ENCODE measurements at regions not wholly inside any gene's neighbourhood (a gene's known extent, or its start where the extent isn't known, plus 50 kb on each side); places are given as distances from the start of the nearest gene placed in this dataset.

- no peak for ATAC-seq (ENCODE audit: low read depth)
- no peaks in the 10 kb centered on the region for H3K4me1 ChIP-seq (ENCODE audit: control insufficient read depth in 2 of 2, insufficient read depth in 2 of 2, low read length in 2 of 2)
- H3K36me3 ChIP-seq (replicated peaks in 1 of 2; ENCODE audit: control extremely low read depth in 1 of 2, control insufficient read depth in 1 of 2, extremely low read depth in 1 of 2, insufficient read depth in 2 of 2, low read length in 1 of 2), result no peaks in the 10 kb centered on the region
- no peak overlapping the region for H3K27ac ChIP-seq (ENCODE audit: low read length in 2 of 2)
- CTCF ChIA-PET, result interaction anchor here (1.0 to 1.2 kb wide), 2 partner anchors 11 to 15 kb away, joined by 3 read pairs; no protein-coding TSS in a partner anchor
- intact Hi-C loops (cut with micrococcal nuclease), result no loop called here
- no peak overlapping the region for H3K4me3 ChIP-seq (ENCODE audit: control extremely low read depth in 1 of 5, extremely low read depth in 1 of 5, insufficient read depth in 1 of 5, low read depth in 2 of 5, low read length in 4 of 5)
- Mint-ChIP-seq H3K27ac (no peak overlapping the region), H3K27me3 (peaks cover 8% of the 10 kb centered on the region), H3K4me1 (no peaks in the 10 kb centered on the region), H3K4me3 (no peak overlapping the region), H3K9me3 (ENCODE audit: insufficient read depth) (no peaks in the 10 kb centered on the region)
- no peaks in the 10 kb centered on the region for H3K27me3 ChIP-seq (replicated peaks in 1 of 4; ENCODE audit: control extremely low read depth in 1 of 4, control insufficient read depth in 3 of 4, insufficient read depth in 4 of 4, low read length in 3 of 4)
- no peaks in the 10 kb centered on the region for H3K79me2 ChIP-seq (ENCODE audit: control insufficient read depth, insufficient read depth, low read length)
- DNase-seq, result no peak
- POLR2A ChIA-PET, result no interaction called here
- H2AFZ ChIP-seq (ENCODE audit: insufficient read depth, low read depth, low read length, poor library complexity, severe bottlenecking), result no peak overlapping the region
- TF ChIP-seq EZH2 (IDR thresholded peaks at IDR 0.05; ENCODE audit: borderline replicate concordance, insufficient read depth, low read depth, low read length, poor library complexity, severe bottlenecking) (no peak), CTCF (IDR thresholded peaks at IDR 0.05) (no peak)
- no peak overlapping the region for H3K4me2 ChIP-seq (replicated peaks; ENCODE audit: low read depth, low read length, poor library complexity, severe bottlenecking)
- H3K9me3 ChIP-seq (ENCODE audit: control extremely low read depth in 1 of 3, control insufficient read depth in 2 of 3, insufficient read depth in 1 of 3, low read length in 2 of 3), result no peaks in the 10 kb centered on the region
- no peak overlapping the region for H3K9ac ChIP-seq (ENCODE audit: low read length)
- no peaks in the 10 kb centered on the region for H4K20me1 ChIP-seq (ENCODE audit: control insufficient read depth, insufficient read depth, low read length, poor library complexity, severe bottlenecking)
- WGBS (ENCODE audit: insufficient coverage), result 100% methylated on average over 1 of the region's 1 CpG
These were observed 285.6 kb upstream of the TPM1 start for GRCh38 chr15:62756995-62757360.

GRCh38 chr15:62757535-62757934, 285.0 kb upstream of the TPM1 start:
- CTCF ChIA-PET, result no interaction called here
- Histone ChIP-seq H3K27ac (ENCODE audit: low read length in 2 of 2) (no peak overlapping the region), H3K79me2 (ENCODE audit: control insufficient read depth, insufficient read depth, low read length) (no peaks in the 10 kb centered on the region), H3K4me2 (replicated peaks; ENCODE audit: low read depth, low read length, poor library complexity, severe bottlenecking) (no peak overlapping the region), H3K4me1 (ENCODE audit: control insufficient read depth in 2 of 2, insufficient read depth in 2 of 2, low read length in 2 of 2) (no peaks in the 10 kb centered on the region), H3K4me3 (ENCODE audit: control extremely low read depth in 1 of 5, extremely low read depth in 1 of 5, insufficient read depth in 1 of 5, low read depth in 2 of 5, low read length in 4 of 5) (no peak overlapping the region), H2AFZ (ENCODE audit: insufficient read depth, low read depth, low read length, poor library complexity, severe bottlenecking) (no peak overlapping the region), H3K9ac (ENCODE audit: low read length) (no peak overlapping the region), H4K20me1 (ENCODE audit: control insufficient read depth, insufficient read depth, low read length, poor library complexity, severe bottlenecking) (no peaks in the 10 kb centered on the region), H3K36me3 (replicated peaks in 1 of 2; ENCODE audit: control extremely low read depth in 1 of 2, control insufficient read depth in 1 of 2, extremely low read depth in 1 of 2, insufficient read depth in 2 of 2, low read length in 1 of 2) (no peaks in the 10 kb centered on the region), H3K27me3 (replicated peaks in 1 of 4; ENCODE audit: control extremely low read depth in 1 of 4, control insufficient read depth in 3 of 4, insufficient read depth in 4 of 4, low read length in 3 of 4) (no peaks in the 10 kb centered on the region), H3K9me3 (ENCODE audit: control extremely low read depth in 1 of 3, control insufficient read depth in 2 of 3, insufficient read depth in 1 of 3, low read length in 2 of 3) (no peaks in the 10 kb centered on the region)
- Mint-ChIP-seq H3K4me1 (no peaks in the 10 kb centered on the region), H3K9me3 (ENCODE audit: insufficient read depth) (no peaks in the 10 kb centered on the region), H3K27ac (no peak overlapping the region), H3K4me3 (no peak overlapping the region), H3K27me3 (peaks cover 8% of the 10 kb centered on the region)
- 94% methylated on average over 10 of the region's 10 CpGs for WGBS (ENCODE audit: insufficient coverage)
- POLR2A ChIA-PET, result no interaction called here
- TF ChIP-seq CTCF (IDR thresholded peaks at IDR 0.05), result no peak
- DNase-seq (no peak), ATAC-seq (ENCODE audit: low read depth) (no peak)
- intact Hi-C loops (cut with micrococcal nuclease), result no loop called here

Data from B cell (primary cell).